Adrenal gland (tissue), 5 donors: ENCODE measurements at regions not wholly inside any gene's neighbourhood (a gene's known extent, or its start where the extent isn't known, plus 50 kb on each side); places are given as distances from the start of the nearest gene placed in this dataset.

Experiments
- POLR2A ChIP-seq, 2 donors: fragments of 450-650 bp; IDR thresholded peaks; one replicate each; pipeline ENCODE4 v1.6.1; 2017; ENCODE audit warnings: antibody characterized with exemption in 2 of 2, mild to moderate bottlenecking in 2 of 2, moderate library complexity in 1 of 2
- TF ChIP-seq, protein P1 (sequence below), 6 experiments: fragments of 450-650 bp in 4 of 6; fragments of 200-600 bp in 2 of 6; sonication (generic) in 1 of 6; IDR thresholded peaks; 1 replicate in 5 of 6; 2 replicates in 1 of 6; pipeline versions ENCODE4 v1.5.1 to v1.8.0; 2016 to 2021; ENCODE audit warnings: antibody characterized with exemption in 6 of 6, mild to moderate bottlenecking in 2 of 6, moderate library complexity in 1 of 6
- donor health status: DM: no; HTN: no; CAD: no.

DNA sequence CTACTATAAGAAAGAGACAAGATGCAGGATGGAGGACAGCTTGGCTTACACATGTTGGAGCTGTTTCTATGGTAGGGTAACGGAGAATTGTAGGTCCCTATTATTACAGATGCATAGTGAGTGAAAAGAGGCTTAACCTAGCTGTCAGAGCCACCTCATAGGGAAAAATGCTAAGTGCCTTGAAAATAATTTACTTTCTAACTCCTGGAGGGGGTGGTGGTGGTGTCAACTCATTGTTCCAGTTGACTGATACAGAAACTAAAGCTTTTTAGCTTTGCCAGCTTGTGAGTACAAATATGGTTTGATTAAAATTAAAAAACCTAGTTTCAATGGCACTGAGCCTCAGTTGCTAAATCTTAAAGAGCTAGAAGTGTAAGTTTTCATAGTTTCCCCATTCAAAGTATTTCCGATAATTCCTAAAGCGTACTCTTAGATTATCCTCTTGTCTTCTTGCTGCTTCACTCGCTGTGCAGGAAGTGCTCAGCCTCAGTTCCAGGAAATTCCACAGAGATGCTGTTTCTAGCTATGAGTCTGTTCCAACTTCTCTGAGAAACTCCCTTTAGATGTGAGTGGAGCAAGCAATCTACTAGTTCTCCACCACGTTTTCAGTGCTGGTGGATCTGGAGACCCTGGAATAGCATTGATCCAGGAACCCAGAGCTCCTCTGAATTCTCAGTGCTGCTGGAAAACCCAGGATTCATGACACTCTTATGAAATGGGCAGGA lies 265.2 kb downstream of the DMAC1 start:
- TF ChIP-seq, protein P1, sequence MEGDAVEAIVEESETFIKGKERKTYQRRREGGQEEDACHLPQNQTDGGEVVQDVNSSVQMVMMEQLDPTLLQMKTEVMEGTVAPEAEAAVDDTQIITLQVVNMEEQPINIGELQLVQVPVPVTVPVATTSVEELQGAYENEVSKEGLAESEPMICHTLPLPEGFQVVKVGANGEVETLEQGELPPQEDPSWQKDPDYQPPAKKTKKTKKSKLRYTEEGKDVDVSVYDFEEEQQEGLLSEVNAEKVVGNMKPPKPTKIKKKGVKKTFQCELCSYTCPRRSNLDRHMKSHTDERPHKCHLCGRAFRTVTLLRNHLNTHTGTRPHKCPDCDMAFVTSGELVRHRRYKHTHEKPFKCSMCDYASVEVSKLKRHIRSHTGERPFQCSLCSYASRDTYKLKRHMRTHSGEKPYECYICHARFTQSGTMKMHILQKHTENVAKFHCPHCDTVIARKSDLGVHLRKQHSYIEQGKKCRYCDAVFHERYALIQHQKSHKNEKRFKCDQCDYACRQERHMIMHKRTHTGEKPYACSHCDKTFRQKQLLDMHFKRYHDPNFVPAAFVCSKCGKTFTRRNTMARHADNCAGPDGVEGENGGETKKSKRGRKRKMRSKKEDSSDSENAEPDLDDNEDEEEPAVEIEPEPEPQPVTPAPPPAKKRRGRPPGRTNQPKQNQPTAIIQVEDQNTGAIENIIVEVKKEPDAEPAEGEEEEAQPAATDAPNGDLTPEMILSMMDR (IDR thresholded peaks at IDR 0.05): no peak
- TF ChIP-seq POLR2A (IDR thresholded peaks at IDR 0.05): no peak
